Ectodermal cell (in vitro differentiated cells): ENCODE measurements at regions not wholly inside any gene's neighbourhood (a gene's known extent, or its start where the extent isn't known, plus 50 kb on each side); places are given as distances from the start of the nearest gene placed in this dataset.

ENCODE experiments used
- H3K27ac ChIP-seq: 2 replicates; pipeline ENCODE4 v1.7.0; 2013; ENCODE audit warnings: mild to moderate bottlenecking, low read depth, low read length; ENCODE audit not compliant: insufficient read depth, poor library complexity, severe bottlenecking
- H3K27me3 ChIP-seq: 2 replicates; pipeline ENCODE4 v1.7.0; 2013; ENCODE audit warnings: mild to moderate bottlenecking, low read length; ENCODE audit not compliant: insufficient read depth, control insufficient read depth, poor library complexity, severe bottlenecking
- H3K36me3 ChIP-seq: one replicate; pipeline ENCODE4 v1.7.0; 2013; ENCODE audit warnings: low read length; ENCODE audit not compliant: control insufficient read depth, insufficient read depth
- H3K4me1 ChIP-seq: one replicate; pipeline ENCODE4 v1.7.0; 2013; ENCODE audit warnings: low read length; ENCODE audit not compliant: control insufficient read depth, insufficient read depth
- H3K4me3 ChIP-seq: 2 replicates; pipeline ENCODE4 v1.7.0; 2013; ENCODE audit warnings: low read depth, low read length, control low read depth; ENCODE audit not compliant: insufficient read depth
- H3K9me3 ChIP-seq: 2 replicates; pipeline ENCODE4 v1.7.0; 2013; ENCODE audit warnings: mild to moderate bottlenecking, low read length, moderate library complexity; ENCODE audit not compliant: control insufficient read depth
- WGBS, 2 experiments: methylation state at CpG; one replicate each; pipeline ENCODE4 v1.1.7; 2013; ENCODE audit warnings: missing lambda C conversion rate in 2 of 2; 5-methylcytosine and 5-hydroxymethylcytosine counted together

DNA sequence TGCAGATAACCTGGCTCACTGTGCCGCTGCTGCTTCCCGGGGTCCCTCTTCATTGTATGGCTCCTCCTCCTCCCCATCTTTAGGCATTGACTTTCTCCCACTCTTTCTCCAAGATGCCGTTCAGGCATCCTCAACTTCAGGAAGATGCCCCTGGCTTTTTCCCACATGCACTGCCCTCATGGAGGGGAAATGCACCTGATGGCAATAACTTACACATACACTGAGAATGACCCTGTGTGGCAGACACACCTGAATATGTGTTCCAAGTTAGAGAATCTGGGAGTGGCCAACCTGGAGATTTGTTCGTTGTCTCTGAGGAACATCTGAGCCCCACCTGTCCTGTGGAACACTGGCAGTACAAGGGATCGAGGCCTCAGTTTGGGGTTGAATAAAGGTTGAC is 273.9 kb upstream of the CHD6 start:
- WGBS, 2 experiments, result 93 to 97% methylated on average over 5 of the region's 5 CpGs
- H3K9me3 ChIP-seq, result no peaks in the 10 kb centered on the region
- H3K27me3 ChIP-seq, result peaks cover 5% of the 10 kb centered on the region
- no peaks in the 10 kb centered on the region for H3K36me3 ChIP-seq
- H3K27ac ChIP-seq, result no peak overlapping the region
- H3K4me3 ChIP-seq, result no peak overlapping the region
- H3K4me1 ChIP-seq, result peaks cover 6% of the 10 kb centered on the region

- WGBS, 2 experiments, result 61 to 62% methylated on average over 4 of the region's 4 CpGs
- Histone ChIP-seq H3K27ac (peak overlapping the region; percentile 60), H3K9me3 (no peaks in the 10 kb centered on the region), H3K27me3 (peaks cover 5% of the 10 kb centered on the region), H3K36me3 (no peaks in the 10 kb centered on the region), H3K4me3 (no peak overlapping the region), H3K4me1 (peaks cover 6% of the 10 kb centered on the region)
Measured at GRCh38 chr20:41889844-41890224, 271.7 kb upstream of the CHD6 start.

DNA sequence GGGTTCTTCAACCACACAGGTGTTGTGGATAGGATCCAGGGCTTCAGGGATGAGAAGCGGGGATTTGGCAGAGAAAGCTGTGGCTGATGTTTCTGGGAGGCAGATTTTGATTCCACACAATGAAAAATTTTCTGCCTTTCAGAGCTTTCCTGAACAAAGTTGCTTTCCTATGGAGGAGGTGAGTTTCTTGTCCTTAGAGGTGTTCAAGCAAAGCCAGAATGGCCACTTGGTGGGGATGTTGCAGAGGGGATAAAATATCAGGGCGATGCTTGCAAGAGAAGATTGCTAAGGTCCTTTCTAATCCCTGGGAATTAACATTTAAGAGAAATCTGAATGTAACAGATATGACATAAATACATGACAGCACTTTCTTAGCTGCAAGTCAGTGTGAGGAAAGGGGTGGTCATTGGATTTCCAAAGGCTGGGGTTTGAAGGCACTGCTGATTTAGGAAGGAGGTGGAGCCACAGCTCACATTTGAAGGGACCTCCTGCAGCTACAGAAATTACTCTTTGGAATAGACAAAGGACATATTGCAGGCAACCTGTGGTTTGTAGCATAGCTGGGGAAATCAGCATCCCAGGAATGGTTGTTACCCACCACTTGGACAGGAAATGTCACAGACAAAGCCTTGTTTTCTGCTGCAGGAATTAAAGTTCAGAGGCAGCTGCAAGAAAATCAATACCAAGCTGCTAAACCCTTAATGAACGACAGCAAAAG is 271.1 kb upstream of the CHD6 start:
- WGBS, 2 experiments, result 61 to 64% methylated on average over 3 of the region's 3 CpGs
- H3K4me1 ChIP-seq, result peaks cover 6% of the 10 kb centered on the region
- peak overlapping the region; percentile 60 for H3K27ac ChIP-seq

GRCh38 chr20:41888434-41888833 is 270.3 kb upstream of the CHD6 start:
- Histone ChIP-seq H3K9me3 (no peaks in the 10 kb centered on the region), H3K27me3 (peaks cover 5% of the 10 kb centered on the region), H3K4me1 (peaks cover 6% of the 10 kb centered on the region), H3K4me3 (no peak overlapping the region), H3K27ac (no peak overlapping the region), H3K36me3 (no peaks in the 10 kb centered on the region)
- WGBS, 2 experiments, result 95 to 96% methylated on average over 8 of the region's 8 CpGs

More for the DNA sequence above, 271.1 kb upstream of the CHD6 start:
- Histone ChIP-seq H3K4me3 (no peak overlapping the region), H3K9me3 (no peaks in the 10 kb centered on the region), H3K36me3 (no peaks in the 10 kb centered on the region), H3K27me3 (peaks cover 5% of the 10 kb centered on the region)

DNA sequence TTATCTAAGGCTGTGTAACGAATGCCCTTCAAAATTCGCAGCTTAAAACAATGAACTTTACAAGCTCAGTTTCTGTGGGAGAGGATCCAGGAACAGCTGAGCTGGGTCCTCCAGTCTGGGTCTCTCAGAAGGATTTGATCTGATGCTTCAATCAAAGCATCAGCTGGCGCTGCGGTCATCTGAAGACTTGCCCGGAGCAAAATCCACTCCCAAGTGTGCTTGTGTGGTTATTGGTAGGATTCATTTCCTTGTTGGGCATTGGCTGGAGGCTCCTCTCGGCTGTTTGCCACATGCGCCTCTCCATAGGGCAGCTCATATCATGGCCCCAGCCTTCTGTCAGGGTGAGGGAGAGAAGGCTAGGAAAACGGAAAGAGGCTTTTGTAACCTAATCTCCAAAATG is 269.3 kb upstream of the CHD6 start:
- Histone ChIP-seq H3K27me3 (peaks cover 5% of the 10 kb centered on the region), H3K27ac (no peak overlapping the region), H3K4me3 (no peak overlapping the region), H3K4me1 (peaks cover 6% of the 10 kb centered on the region), H3K36me3 (no peaks in the 10 kb centered on the region), H3K9me3 (no peaks in the 10 kb centered on the region)
- WGBS, 2 experiments, result 94 to 96% methylated on average over 8 of the region's 8 CpGs

DNA sequence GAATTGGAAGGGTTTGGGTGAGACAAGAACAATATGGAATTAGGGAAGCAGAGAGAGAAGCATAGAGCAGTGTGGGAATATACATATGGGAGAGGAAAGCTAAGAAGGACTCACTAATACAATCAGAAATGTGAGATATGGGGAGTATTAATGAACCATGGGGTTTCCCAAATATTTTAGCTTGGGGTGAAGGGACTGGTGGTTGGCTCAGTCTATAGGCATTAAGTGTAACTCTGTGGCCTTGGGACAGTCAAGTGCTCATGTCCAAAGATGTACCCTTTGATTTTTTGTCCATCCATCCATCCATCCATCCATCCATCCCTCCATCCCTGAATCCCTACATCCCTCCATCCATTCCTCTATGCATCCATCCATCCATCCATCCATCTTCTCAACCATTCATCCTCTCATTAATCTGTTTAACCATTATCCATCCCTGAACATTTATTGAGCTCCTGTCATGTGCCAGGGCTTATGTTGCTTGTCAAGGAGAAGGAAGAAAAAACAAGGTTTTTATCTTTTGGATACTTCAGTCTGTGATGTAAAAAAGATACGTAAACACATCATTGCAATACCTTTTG is 263.4 kb upstream of the CHD6 start:
- WGBS, 2 experiments, result 100% methylated on average over 1 of the region's 1 CpG
- Histone ChIP-seq H3K27ac (no peak overlapping the region), H3K4me3 (no peak overlapping the region), H3K4me1 (peaks cover 9% of the 10 kb centered on the region), H3K36me3 (no peaks in the 10 kb centered on the region), H3K27me3 (no peaks in the 10 kb centered on the region), H3K9me3 (no peaks in the 10 kb centered on the region)

GRCh38 chr20:41879123-41879522 is 260.9 kb upstream of the CHD6 start:
- H3K4me1 ChIP-seq, result peaks cover 9% of the 10 kb centered on the region
- no peaks in the 10 kb centered on the region for H3K9me3 ChIP-seq
- H3K27me3 ChIP-seq, result no peaks in the 10 kb centered on the region
- WGBS, 2 experiments, result 78 to 81% methylated on average over 2 of the region's 2 CpGs
- no peaks in the 10 kb centered on the region for H3K36me3 ChIP-seq
- no peak overlapping the region for H3K27ac ChIP-seq
- H3K4me3 ChIP-seq, result no peak overlapping the region

GRCh38 chr20:41877911-41878310 is 259.7 kb upstream of the CHD6 start:
- Histone ChIP-seq H3K27ac (no peak overlapping the region), H3K9me3 (no peaks in the 10 kb centered on the region), H3K36me3 (no peaks in the 10 kb centered on the region), H3K27me3 (no peaks in the 10 kb centered on the region), H3K4me3 (no peak overlapping the region), H3K4me1 (peaks cover 9% of the 10 kb centered on the region)
- WGBS, 2 experiments, result 94% methylated on average over 4 of the region's 4 CpGs

DNA sequence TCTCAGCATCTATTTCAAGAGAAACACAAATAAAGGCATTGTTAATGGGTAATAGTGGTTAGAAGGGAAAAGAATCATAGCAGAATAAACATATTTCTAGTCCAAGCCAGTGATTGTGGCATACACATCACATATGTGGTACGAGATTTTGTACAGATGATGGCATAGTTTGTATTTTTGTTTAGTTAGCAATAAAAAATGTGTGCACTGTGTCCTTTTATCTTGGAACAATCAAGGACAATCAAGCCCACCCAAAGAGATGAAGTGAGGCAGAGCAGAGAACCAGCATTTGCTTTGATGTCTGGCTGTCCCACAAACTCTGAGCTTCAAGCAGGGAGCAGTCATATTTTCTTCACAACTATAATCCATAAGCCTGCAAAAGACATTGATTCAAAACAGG is 256.5 kb upstream of the CHD6 start:
- no peak overlapping the region for H3K27ac ChIP-seq
- no peak overlapping the region for H3K4me3 ChIP-seq
- H3K9me3 ChIP-seq, result peaks cover 2% of the 10 kb centered on the region
- no peaks in the 10 kb centered on the region for H3K36me3 ChIP-seq
- peaks cover 9% of the 10 kb centered on the region for H3K4me1 ChIP-seq
- no peaks in the 10 kb centered on the region for H3K27me3 ChIP-seq
- 82 to 100% methylated on average over 1 of the region's 1 CpG for WGBS, 2 experiments

- WGBS, 2 experiments, result 65 to 73% methylated on average over 4 of the region's 4 CpGs
- Histone ChIP-seq H3K4me3 (no peak overlapping the region), H3K9me3 (peaks cover 2% of the 10 kb centered on the region), H3K27ac (no peak overlapping the region), H3K27me3 (no peaks in the 10 kb centered on the region), H3K4me1 (peaks cover under 1% of the 10 kb centered on the region), H3K36me3 (no peaks in the 10 kb centered on the region)
Measured at GRCh38 chr20:41872930-41873329, 254.8 kb upstream of the CHD6 start.
